ENCODE measurements at regions not wholly inside any gene's neighbourhood (a gene's known extent, or its start where the extent isn't known, plus 50 kb on each side); places are given as distances from the start of the nearest gene placed in this dataset.
"Not testable (repeated sequence)": the region's sequence is repeated elsewhere in the genome, so short reads cannot be mapped to it uniquely, and the experiment has no call there.

GRCh38 chr14:89098254-89098653 lies 273.8 kb downstream of the TTC8 start:
- DNase-seq (ENCODE audit: low read depth, low spot score) (no peak), FAIRE-seq (no peak)
- Histone ChIP-seq H4K20me1 (replicated peaks; ENCODE audit: control insufficient read depth, extremely low read depth, insufficient read depth, low read length) (no peaks in the 10 kb centered on the region), H3K4me3 (replicated peaks in 1 of 3; ENCODE audit: insufficient read depth in 1 of 3, low read depth in 1 of 3, low read length in 3 of 3) (no peak overlapping the region), H3K9me1 (replicated peaks; ENCODE audit: control insufficient read depth, extremely low read depth, insufficient read depth, low read length) (no peaks in the 10 kb centered on the region), H3K27ac (ENCODE audit: insufficient read depth, low read depth, low read length) (no peak overlapping the region), H3K4me2 (ENCODE audit: insufficient read depth, low read length) (no peak overlapping the region), H3K36me3 (ENCODE audit: control insufficient read depth in 2 of 2, extremely low read depth in 1 of 2, insufficient read depth in 2 of 2, low read length in 2 of 2) (no peaks in the 10 kb centered on the region), H3K9me3 (replicated peaks; ENCODE audit: control insufficient read depth, insufficient read depth, low read length) (no peaks in the 10 kb centered on the region), H3K27me3 (ENCODE audit: control insufficient read depth in 2 of 2, insufficient read depth in 2 of 2, low read length in 2 of 2) (peaks cover 0 to 2% of the 10 kb centered on the region in 2 experiments), H3K79me2 (ENCODE audit: control insufficient read depth, insufficient read depth, low read length) (no peaks in the 10 kb centered on the region), H3K9ac (replicated peaks; ENCODE audit: extremely low read depth, insufficient read depth, low read length) (no peak overlapping the region), H2AFZ (ENCODE audit: low read depth, low read length) (no peak overlapping the region), H3K4me1 (ENCODE audit: control insufficient read depth, extremely low read depth, insufficient read depth, low read length) (no peaks in the 10 kb centered on the region)
- intact Hi-C loops (cut with micrococcal nuclease) (no loop called here), dilution Hi-C loops (cut with MboI; ENCODE audit: extremely low pct_ligation_motif_present, low sequenced_read_pairs) (no loop called here)
- ChIA-PET POLR2A (no interaction called here), CTCF (no interaction called here)
- no TSS peak for BruUV-seq (replicated peaks)
- TF ChIP-seq FOS (IDR thresholded peaks at IDR 0.05; ENCODE audit: borderline replicate concordance, insufficient read depth, low read length) (no peak), CTCF (IDR thresholded peaks at IDR 0.05; ENCODE audit: extremely low read depth in 1 of 2, insufficient read depth in 1 of 2, low read depth in 1 of 2, low read length in 2 of 2) (no peak), MAX (IDR thresholded peaks at IDR 0.05; ENCODE audit: insufficient read depth, insufficient read length) (no peak), JUN (IDR thresholded peaks at IDR 0.05; ENCODE audit: borderline replicate concordance, insufficient read depth, insufficient read length, low read depth) (no peak), POLR2A (IDR thresholded peaks at IDR 0.05; ENCODE audit: low read depth, low read length) (no peak), MYC (IDR thresholded peaks at IDR 0.05; ENCODE audit: low read depth, low read length) (no peak), POLR2AphosphoS5 (IDR thresholded peaks at IDR 0.05; ENCODE audit: insufficient read depth, low read depth, low read length) (no peak), GATA2 (IDR thresholded peaks at IDR 0.05; ENCODE audit: insufficient read depth, insufficient read length, low read depth, low read length) (no peak), EZH2 (IDR thresholded peaks at IDR 0.05; ENCODE audit: borderline replicate concordance, low read depth, low read length, severe bottlenecking) (no peak)

GRCh38 chr14:89104171-89104817 lies 279.8 kb downstream of the TTC8 start:
- dilution Hi-C loops (cut with MboI; ENCODE audit: extremely low pct_ligation_motif_present, low sequenced_read_pairs); H3K9me3 ChIP-seq (replicated peaks; ENCODE audit: control insufficient read depth, insufficient read depth, low read length); H4K20me1 ChIP-seq (replicated peaks; ENCODE audit: control insufficient read depth, extremely low read depth, insufficient read depth, low read length); POLR2A ChIA-PET; BruUV-seq (replicated peaks); H2AFZ ChIP-seq (ENCODE audit: low read depth, low read length); DNase-seq (ENCODE audit: low read depth, low spot score); H3K9ac ChIP-seq (replicated peaks; ENCODE audit: extremely low read depth, insufficient read depth, low read length); H3K27ac ChIP-seq (ENCODE audit: insufficient read depth, low read depth, low read length); H3K27me3 ChIP-seq (ENCODE audit: control insufficient read depth in 2 of 2, insufficient read depth in 2 of 2, low read length in 2 of 2); H3K4me2 ChIP-seq (ENCODE audit: insufficient read depth, low read length); CTCF ChIA-PET; H3K4me1 ChIP-seq (ENCODE audit: control insufficient read depth, extremely low read depth, insufficient read depth, low read length); intact Hi-C loops (cut with micrococcal nuclease); H3K79me2 ChIP-seq (ENCODE audit: control insufficient read depth, insufficient read depth, low read length); H3K36me3 ChIP-seq (ENCODE audit: control insufficient read depth in 2 of 2, extremely low read depth in 1 of 2, insufficient read depth in 2 of 2, low read length in 2 of 2); H3K4me3 ChIP-seq (replicated peaks in 1 of 3; ENCODE audit: insufficient read depth in 1 of 3, low read depth in 1 of 3, low read length in 3 of 3); FAIRE-seq; H3K9me1 ChIP-seq (replicated peaks; ENCODE audit: control insufficient read depth, extremely low read depth, insufficient read depth, low read length): not testable (repeated sequence)

GRCh38 chr14:89104861-89105260 lies 280.4 kb downstream of the TTC8 start:
- FAIRE-seq; H3K36me3 ChIP-seq (ENCODE audit: control insufficient read depth in 2 of 2, extremely low read depth in 1 of 2, insufficient read depth in 2 of 2, low read length in 2 of 2); H3K9me3 ChIP-seq (replicated peaks; ENCODE audit: control insufficient read depth, insufficient read depth, low read length); H3K27me3 ChIP-seq (ENCODE audit: control insufficient read depth in 2 of 2, insufficient read depth in 2 of 2, low read length in 2 of 2); BruUV-seq (replicated peaks); dilution Hi-C loops (cut with MboI; ENCODE audit: extremely low pct_ligation_motif_present, low sequenced_read_pairs); DNase-seq (ENCODE audit: low read depth, low spot score); CTCF ChIA-PET; intact Hi-C loops (cut with micrococcal nuclease); H3K4me3 ChIP-seq (replicated peaks in 1 of 3; ENCODE audit: insufficient read depth in 1 of 3, low read depth in 1 of 3, low read length in 3 of 3); H3K9me1 ChIP-seq (replicated peaks; ENCODE audit: control insufficient read depth, extremely low read depth, insufficient read depth, low read length); H3K79me2 ChIP-seq (ENCODE audit: control insufficient read depth, insufficient read depth, low read length); H4K20me1 ChIP-seq (replicated peaks; ENCODE audit: control insufficient read depth, extremely low read depth, insufficient read depth, low read length); H3K9ac ChIP-seq (replicated peaks; ENCODE audit: extremely low read depth, insufficient read depth, low read length); H3K4me2 ChIP-seq (ENCODE audit: insufficient read depth, low read length); H3K27ac ChIP-seq (ENCODE audit: insufficient read depth, low read depth, low read length); H2AFZ ChIP-seq (ENCODE audit: low read depth, low read length); H3K4me1 ChIP-seq (ENCODE audit: control insufficient read depth, extremely low read depth, insufficient read depth, low read length); POLR2A ChIA-PET: not testable (repeated sequence)

Measured in endothelial cell of umbilical vein (primary cell).